IMR-90 (cell line): ENCODE measurements at regions not wholly inside any gene's neighbourhood (a gene's known extent, or its start where the extent isn't known, plus 50 kb on each side); places are given as distances from the start of the nearest gene placed in this dataset.

Source experiments
- ATAC-seq: fragments of 200-7000 bp; cut with Tn5 transposase; 2 replicates; pipeline ENCODE4 v1.9.1; 2020; ENCODE audit warnings: low read depth, mild to moderate bottlenecking, moderate library complexity
- BruUV-seq: library from RNA; stranded (reverse); fragments of 400-500 nt; replicated peaks from 2 replicates; lab custom pipeline; 2021; lab: Mats Ljungman, UMichigan
- CTCF ChIA-PET: fragments of 300-600 bp; formaldehyde crosslinking; extraction: SDS; loops from one replicate; lab custom pipeline; 2021; ENCODE audit warnings: antibody characterized with exemption; lab: Yijun Ruan, JAX
- POLR2A ChIA-PET: fragments of 300-600 bp; sonication (Branson Sonifier 250); formaldehyde crosslinking; loops from one replicate; lab custom pipeline; 2022; ENCODE audit warnings: antibody characterized with exemption; ENCODE audit not compliant: unreplicated experiment; lab: Charles Lee
- DNase-seq: peaks from one replicate; pipeline ENCODE4 v3.0.0; 2013
- H2AFZ ChIP-seq: replicated peaks from 2 replicates; pipeline ENCODE3; 2013; ENCODE audit warnings: low read length, mild to moderate bottlenecking; ENCODE audit not compliant: poor library complexity
- H2AK5ac ChIP-seq: 2 replicates; pipeline ENCODE4 v1.6.1; 2013; ENCODE audit warnings: low read depth, low read length, inconsistent platforms
- H2AK9ac ChIP-seq: replicated peaks from 2 replicates; pipeline ENCODE3; 2013; ENCODE audit warnings: mild to moderate bottlenecking, low read depth, low read length, moderate library complexity; ENCODE audit not compliant: poor library complexity
- H2BK120ac ChIP-seq: 2 replicates; pipeline ENCODE4 v1.6.1; 2013; ENCODE audit warnings: low read depth, low read length, inconsistent platforms
- H2BK15ac ChIP-seq: 3 replicates; pipeline ENCODE4 v1.6.1; 2013; ENCODE audit warnings: low read depth, low read length, inconsistent platforms
- H2BK20ac ChIP-seq: 2 replicates; pipeline ENCODE4 v1.6.1; 2013; ENCODE audit warnings: low read depth, mild to moderate bottlenecking, inconsistent platforms, low read length, moderate library complexity
- H2BK5ac ChIP-seq: 2 replicates; pipeline ENCODE4 v1.6.1; 2013; ENCODE audit warnings: mild to moderate bottlenecking, low read depth, low read length, inconsistent platforms; ENCODE audit not compliant: poor library complexity, severe bottlenecking
- H3K14ac ChIP-seq: replicated peaks from 2 replicates; pipeline ENCODE4 v1.6.1; 2013; ENCODE audit warnings: low read depth, low read length, inconsistent platforms
- H3K18ac ChIP-seq: 2 replicates; pipeline ENCODE4 v1.6.1; 2013; ENCODE audit warnings: low read depth, low read length, control low read depth
- H3K23ac ChIP-seq: 2 replicates; pipeline ENCODE4 v1.6.1; 2013; ENCODE audit warnings: low read depth, low read length, inconsistent platforms
- H3K27ac ChIP-seq: 2 replicates; pipeline ENCODE4 v1.5.1; 2013; ENCODE audit warnings: mild to moderate bottlenecking, control low read depth, low read length; ENCODE audit not compliant: insufficient read depth
- H3K27me3 ChIP-seq: 2 replicates; pipeline ENCODE4 v1.6.1; 2013; ENCODE audit warnings: low read length; ENCODE audit not compliant: control insufficient read depth, insufficient read depth
- H3K36me3 ChIP-seq: 2 replicates; pipeline ENCODE4 v1.6.1; 2013; ENCODE audit warnings: low read length, mixed read lengths; ENCODE audit not compliant: control insufficient read depth, insufficient read depth
- H3K4ac ChIP-seq: 2 replicates; pipeline ENCODE4 v1.6.1; 2013; ENCODE audit warnings: low read depth, low read length, inconsistent platforms
- H3K4me1 ChIP-seq: 2 replicates; pipeline ENCODE4 v1.6.1; 2013; ENCODE audit warnings: low read length, mixed read lengths; ENCODE audit not compliant: control insufficient read depth, insufficient read depth
- H3K4me2 ChIP-seq: 2 replicates; pipeline ENCODE4 v1.6.1; 2013; ENCODE audit warnings: low read depth, mild to moderate bottlenecking, control low read depth, low read length, moderate library complexity
- H3K4me3 ChIP-seq: 2 replicates; pipeline ENCODE4 v1.5.1; 2013; ENCODE audit warnings: low read depth, mild to moderate bottlenecking, control low read depth, low read length, moderate library complexity; ENCODE audit not compliant: insufficient read depth
- H3K56ac ChIP-seq: 2 replicates; pipeline ENCODE4 v1.6.1; 2013; ENCODE audit warnings: low read length, inconsistent platforms; ENCODE audit not compliant: insufficient read depth; ENCODE audit errors: extremely low read depth
- H3K79me1 ChIP-seq, 2 experiments: 2 replicates each; pipeline ENCODE4 v1.6.1; 2013; ENCODE audit warnings: low read length in 2 of 2, inconsistent platforms in 1 of 2, low read depth in 1 of 2
- H3K9ac ChIP-seq: 2 replicates; pipeline ENCODE4 v1.6.1; 2013; ENCODE audit warnings: low read depth, low read length, control low read depth
- H3K9me1 ChIP-seq: 2 replicates; pipeline ENCODE4 v1.6.1; 2013; ENCODE audit warnings: low read length, inconsistent platforms; ENCODE audit not compliant: insufficient read depth
- H3K9me3 ChIP-seq: 2 replicates; pipeline ENCODE4 v1.6.1; 2013; ENCODE audit warnings: low read length; ENCODE audit not compliant: control insufficient read depth, insufficient read depth
- H4K20me1 ChIP-seq: 2 replicates; pipeline ENCODE4 v1.6.1; 2013; ENCODE audit warnings: low read length, inconsistent platforms; ENCODE audit not compliant: insufficient read depth
- H4K5ac ChIP-seq: 2 replicates; pipeline ENCODE4 v1.6.1; 2013; ENCODE audit warnings: mild to moderate bottlenecking, low read depth, low read length, control low read depth
- H4K8ac ChIP-seq, 2 experiments: 2 replicates each; pipeline ENCODE4 v1.6.1; 2013; ENCODE audit warnings: low read depth in 2 of 2, low read length in 2 of 2, control low read depth in 1 of 2, inconsistent platforms in 1 of 2
- H4K91ac ChIP-seq: 2 replicates; pipeline ENCODE4 v1.6.1; 2013; ENCODE audit warnings: low read depth, low read length, inconsistent platforms; ENCODE audit not compliant: insufficient read depth
- BHLHE40 ChIP-seq: fragments of 150-350 bp; IDR thresholded peaks from 2 replicates; pipeline ENCODE4 v1.6.1; 2016; ENCODE audit warnings: mild to moderate bottlenecking, low read depth, low read length
- CEBPB ChIP-seq: IDR thresholded peaks from 2 replicates; pipeline ENCODE4 v1.6.1; 2012; ENCODE audit warnings: low read depth, low read length, improper control_type of control experiment
- CHD1 ChIP-seq: IDR thresholded peaks from 2 replicates; pipeline ENCODE4 v1.6.1; 2012; ENCODE audit warnings: low read depth, low read length, improper control_type of control experiment
- FOS ChIP-seq: fragments of 150-350 bp; IDR thresholded peaks from 2 replicates; pipeline ENCODE4 v1.6.1; 2016; ENCODE audit warnings: low read depth, low read length
- MAFK ChIP-seq: IDR thresholded peaks from 2 replicates; pipeline ENCODE4 v1.6.1; 2012; ENCODE audit warnings: low read depth, low read length, improper control_type of control experiment
- MXI1 ChIP-seq: IDR thresholded peaks from 2 replicates; pipeline ENCODE4 v1.6.1; 2012; ENCODE audit warnings: low read depth, mild to moderate bottlenecking, low read length, moderate library complexity, borderline replicate concordance
- NFE2L2 ChIP-seq: fragments of 150-350 bp; IDR thresholded peaks from 2 replicates; pipeline ENCODE4 v1.6.1; 2016; ENCODE audit warnings: low read depth, mild to moderate bottlenecking, low read length
- POLR2A ChIP-seq: IDR thresholded peaks from 2 replicates; pipeline ENCODE4 v1.6.1; 2012; ENCODE audit warnings: mild to moderate bottlenecking, low read depth, low read length
- RAD21 ChIP-seq: IDR thresholded peaks from 2 replicates; pipeline ENCODE4 v1.6.1; 2012; ENCODE audit warnings: low read length, improper control_type of control experiment
- RCOR1 ChIP-seq: IDR thresholded peaks from 2 replicates; pipeline ENCODE4 v1.6.1; 2012; ENCODE audit warnings: mild to moderate bottlenecking, low read length, improper control_type of control experiment; ENCODE audit not compliant: insufficient replicate concordance
- RFX5 ChIP-seq: IDR thresholded peaks from 2 replicates; pipeline ENCODE4 v1.8.0; 2012; ENCODE audit warnings: low read depth, mild to moderate bottlenecking, low read length, moderate library complexity
- SMC3 ChIP-seq: fragments of 150-350 bp; IDR thresholded peaks from 2 replicates; pipeline ENCODE4 v1.6.1; 2016; ENCODE audit warnings: low read depth, mild to moderate bottlenecking, antibody characterized with exemption, low read length, moderate library complexity
- WGBS, 2 experiments: methylation state at CpG; one replicate each; pipeline versions ENCODE4 v1.1.5 to v1.1.7; 2013; ENCODE audit warnings: missing lambda C conversion rate in 2 of 2; ENCODE audit not compliant: insufficient read length in 1 of 2; ENCODE audit errors: extremely low coverage in 2 of 2; 5-methylcytosine and 5-hydroxymethylcytosine counted together
- dilution Hi-C: fragments of 300-500 bp; cut with HindIII; formaldehyde crosslinking; loops from one replicate; pipeline ENCODE4 v1.14.3; 2018; ENCODE audit warnings: low sequenced_read_pairs; ENCODE audit not compliant: unreplicated experiment
- in situ Hi-C: fragments of 300-500 bp; cut with MboI; formaldehyde crosslinking; loops from 3 replicates; pipeline ENCODE4 v1.14.3; 2019; ENCODE audit warnings: low sequenced_read_pairs, inconsistent platforms, mixed read lengths
- intact Hi-C: fragments of 100-400 bp; cut with micrococcal nuclease; formaldehyde crosslinking; loops from 2 replicates; pipeline ENCODE4 v1.10.0; 2022
- TF ChIP-seq, protein P1 (sequence below): fragments of 150-350 bp; IDR thresholded peaks from 2 replicates; pipeline ENCODE4 v1.6.1; 2017; ENCODE audit warnings: mild to moderate bottlenecking, antibody characterized with exemption, low read length, low read depth
- TF ChIP-seq, protein P2 (sequence below): conservative IDR thresholded peaks from 2 replicates; pipeline ENCODE4 v1.5.1; 2012; ENCODE audit warnings: mild to moderate bottlenecking, low read depth, low read length, improper control_type of control experiment

- Histone ChIP-seq H2BK5ac (no peak overlapping the region), H3K27me3 (no peaks in the 10 kb centered on the region), H4K5ac (no peak overlapping the region), H4K8ac (no peak overlapping the region), H3K56ac (no peak overlapping the region), H3K4me2 (no peak overlapping the region), H3K36me3 (no peaks in the 10 kb centered on the region), H3K79me1 (no peaks in the 10 kb centered on the region), H3K27ac (no peak overlapping the region), H3K23ac (no peak overlapping the region), H4K20me1 (no peaks in the 10 kb centered on the region), H4K91ac (no peak overlapping the region), H3K9me1 (no peaks in the 10 kb centered on the region), H2BK120ac (no peak overlapping the region), H3K9ac (no peak overlapping the region), H2BK20ac (no peak overlapping the region), H2BK15ac (no peak overlapping the region), H3K14ac (no peak overlapping the region), H2AFZ (no peak overlapping the region), H3K4ac (no peak overlapping the region), H2AK5ac (no peak overlapping the region), H3K4me1 (no peaks in the 10 kb centered on the region), H3K9me3 (peaks cover 8% of the 10 kb centered on the region), H3K4me3 (no peak overlapping the region), H2AK9ac (no peak overlapping the region), H3K18ac (no peak overlapping the region)
- POLR2A ChIA-PET = no interaction called here
- dilution Hi-C loops (no loop called here), intact Hi-C loops (no loop called here), in situ Hi-C loops (no loop called here)
- WGBS, 2 experiments = no CpG with 5 or more reads among the region's 3 CpGs
- DNase-seq (no peak), ATAC-seq (no peak)
- CTCF ChIA-PET = no interaction called here
- TF ChIP-seq POLR2A = no peak
- TF ChIP-seq BHLHE40 = no peak
- TF ChIP-seq RAD21 = no peak
- no peak for TF ChIP-seq CHD1
- TF ChIP-seq FOS = no peak
- no peak for TF ChIP-seq NFE2L2
- TF ChIP-seq, protein P1, sequence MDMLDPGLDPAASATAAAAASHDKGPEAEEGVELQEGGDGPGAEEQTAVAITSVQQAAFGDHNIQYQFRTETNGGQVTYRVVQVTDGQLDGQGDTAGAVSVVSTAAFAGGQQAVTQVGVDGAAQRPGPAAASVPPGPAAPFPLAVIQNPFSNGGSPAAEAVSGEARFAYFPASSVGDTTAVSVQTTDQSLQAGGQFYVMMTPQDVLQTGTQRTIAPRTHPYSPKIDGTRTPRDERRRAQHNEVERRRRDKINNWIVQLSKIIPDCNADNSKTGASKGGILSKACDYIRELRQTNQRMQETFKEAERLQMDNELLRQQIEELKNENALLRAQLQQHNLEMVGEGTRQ = no peak
- TF ChIP-seq CEBPB = no peak
- TF ChIP-seq SMC3 = no peak
- no peak for TF ChIP-seq RFX5
- no peak for TF ChIP-seq MXI1
- no peak for TF ChIP-seq RCOR1
- no peak for TF ChIP-seq MAFK
- TF ChIP-seq, protein P2, sequence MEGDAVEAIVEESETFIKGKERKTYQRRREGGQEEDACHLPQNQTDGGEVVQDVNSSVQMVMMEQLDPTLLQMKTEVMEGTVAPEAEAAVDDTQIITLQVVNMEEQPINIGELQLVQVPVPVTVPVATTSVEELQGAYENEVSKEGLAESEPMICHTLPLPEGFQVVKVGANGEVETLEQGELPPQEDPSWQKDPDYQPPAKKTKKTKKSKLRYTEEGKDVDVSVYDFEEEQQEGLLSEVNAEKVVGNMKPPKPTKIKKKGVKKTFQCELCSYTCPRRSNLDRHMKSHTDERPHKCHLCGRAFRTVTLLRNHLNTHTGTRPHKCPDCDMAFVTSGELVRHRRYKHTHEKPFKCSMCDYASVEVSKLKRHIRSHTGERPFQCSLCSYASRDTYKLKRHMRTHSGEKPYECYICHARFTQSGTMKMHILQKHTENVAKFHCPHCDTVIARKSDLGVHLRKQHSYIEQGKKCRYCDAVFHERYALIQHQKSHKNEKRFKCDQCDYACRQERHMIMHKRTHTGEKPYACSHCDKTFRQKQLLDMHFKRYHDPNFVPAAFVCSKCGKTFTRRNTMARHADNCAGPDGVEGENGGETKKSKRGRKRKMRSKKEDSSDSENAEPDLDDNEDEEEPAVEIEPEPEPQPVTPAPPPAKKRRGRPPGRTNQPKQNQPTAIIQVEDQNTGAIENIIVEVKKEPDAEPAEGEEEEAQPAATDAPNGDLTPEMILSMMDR = no peak
- BruUV-seq = no TSS peak
These were observed 105.6 kb upstream of the CDH10 start for GRCh38 chr5:24750355-24750754.
